HEK293 (cell line): ENCODE measurements at regions not wholly inside any gene's neighbourhood (a gene's known extent, or its start where the extent isn't known, plus 50 kb on each side); places are given as distances from the start of the nearest gene placed in this dataset.

ENCODE experiments used
- CTCF ChIA-PET: fragments of 350-600 bp; formaldehyde crosslinking; extraction: SDS; loops from one replicate; lab custom pipeline; 2021; ENCODE audit warnings: antibody characterized with exemption; lab: Yijun Ruan, JAX
- POLR2A ChIA-PET: fragments of 300-600 bp; formaldehyde crosslinking; extraction: SDS; loops from one replicate; lab custom pipeline; 2020; ENCODE audit warnings: antibody characterized with exemption, inconsistent platforms; lab: Yijun Ruan, JAX
- H3K27ac ChIP-seq: fragments of 200-500 bp; sonication (Bioruptor generic); 2 replicates; pipeline ENCODE4 v1.5.1; 2014; ENCODE audit warnings: low read depth, low read length, control low read depth, inconsistent platforms; ENCODE audit errors: extremely low read depth
- H3K36me3 ChIP-seq, 2 experiments: fragments of 200-500 bp in 1 of 2; sonication (Bioruptor generic) in 1 of 2; 1 replicate in 1 of 2; 2 replicates in 1 of 2; pipeline ENCODE4 v1.5.1; 2014 to 2017; ENCODE audit warnings: inconsistent platforms in 2 of 2, low read length in 2 of 2; ENCODE audit not compliant: control insufficient read depth in 2 of 2, insufficient read depth in 1 of 2
- H3K4me1 ChIP-seq: fragments of 200-500 bp; sonication (Bioruptor generic); 2 replicates; pipeline ENCODE4 v1.5.1; 2014; ENCODE audit warnings: mild to moderate bottlenecking, low read length, inconsistent platforms; ENCODE audit not compliant: control insufficient read depth, insufficient read depth
- H3K4me3 ChIP-seq: 2 replicates; pipeline ENCODE4 v1.5.1; 2011; ENCODE audit warnings: low read depth, mild to moderate bottlenecking, control low read depth, low read length, moderate library complexity
- H3K9me3 ChIP-seq: fragments of 200-500 bp; sonication (Bioruptor generic); 2 replicates; pipeline ENCODE4 v1.5.1; 2014; ENCODE audit warnings: low read depth, low read length, inconsistent platforms; ENCODE audit not compliant: control insufficient read depth, insufficient read depth
- OSR2 ChIP-seq: fragments of 450-650 bp; formaldehyde crosslinking; IDR thresholded peaks from 2 replicates; pipeline ENCODE4 v1.5.1; 2016; ENCODE audit warnings: missing biosample characterization, missing genetic modification characterization
- PRDM2 ChIP-seq: fragments of 450-650 bp; formaldehyde crosslinking; IDR thresholded peaks from 2 replicates; pipeline ENCODE4 v1.5.1; 2016; ENCODE audit warnings: missing biosample characterization, missing genetic modification characterization, borderline replicate concordance
- ZBTB1 ChIP-seq: fragments of 450-650 bp; formaldehyde crosslinking; IDR thresholded peaks from 2 replicates; pipeline ENCODE4 v1.5.1; 2016; ENCODE audit warnings: missing biosample characterization, missing genetic modification characterization
- ZFP69B ChIP-seq: fragments of 450-650 bp; formaldehyde crosslinking; IDR thresholded peaks from 2 replicates; pipeline ENCODE4 v1.5.1; 2016; ENCODE audit warnings: missing biosample characterization, missing genetic modification characterization
- ZNF121 ChIP-seq: fragments of 450-650 bp; formaldehyde crosslinking; IDR thresholded peaks from 2 replicates; pipeline ENCODE4 v1.5.1; 2016; ENCODE audit warnings: missing biosample characterization, missing genetic modification characterization
- ZNF140 ChIP-seq: fragments of 450-650 bp; formaldehyde crosslinking; IDR thresholded peaks from 2 replicates; pipeline ENCODE4 v1.5.1; 2016; ENCODE audit warnings: missing biosample characterization, missing genetic modification characterization
- ZNF18 ChIP-seq: fragments of 450-650 bp; formaldehyde crosslinking; IDR thresholded peaks from 2 replicates; pipeline ENCODE4 v1.5.1; 2016; ENCODE audit warnings: missing biosample characterization, missing genetic modification characterization
- ZNF239 ChIP-seq: fragments of 450-650 bp; formaldehyde crosslinking; IDR thresholded peaks from 2 replicates; pipeline ENCODE4 v1.5.1; 2016; ENCODE audit warnings: missing biosample characterization, missing genetic modification characterization
- ZNF26 ChIP-seq: fragments of 450-650 bp; formaldehyde crosslinking; IDR thresholded peaks from 2 replicates; pipeline ENCODE4 v1.5.1; 2016; ENCODE audit warnings: missing biosample characterization, missing genetic modification characterization
- ZNF366 ChIP-seq: fragments of 450-650 bp; formaldehyde crosslinking; conservative IDR thresholded peaks from 2 replicates; pipeline ENCODE4 v1.5.1; 2016; ENCODE audit warnings: missing biosample characterization, missing genetic modification characterization
- ZNF544 ChIP-seq: fragments of 450-650 bp; formaldehyde crosslinking; IDR thresholded peaks from 2 replicates; pipeline ENCODE4 v1.5.0; 2017; ENCODE audit warnings: missing biosample characterization, missing genetic modification characterization
- ZNF692 ChIP-seq: fragments of 450-650 bp; formaldehyde crosslinking; IDR thresholded peaks from 2 replicates; pipeline ENCODE4 v1.5.1; 2016; ENCODE audit warnings: missing biosample characterization, missing genetic modification characterization
- ZNF768 ChIP-seq: fragments of 450-650 bp; formaldehyde crosslinking; IDR thresholded peaks from 2 replicates; pipeline ENCODE4 v1.5.1; 2018; ENCODE audit warnings: missing biosample characterization, mild to moderate bottlenecking, missing genetic modification characterization
- ZNF785 ChIP-seq: fragments of 450-650 bp; formaldehyde crosslinking; IDR thresholded peaks from 2 replicates; pipeline ENCODE4 v1.5.1; 2016; ENCODE audit warnings: missing biosample characterization, missing genetic modification characterization
- ZNF843 ChIP-seq: fragments of 450-650 bp; formaldehyde crosslinking; IDR thresholded peaks from 2 replicates; pipeline ENCODE4 v1.5.1; 2016; ENCODE audit warnings: missing biosample characterization, missing genetic modification characterization
- TF ChIP-seq, protein P1 (sequence below): fragments of 450-650 bp; formaldehyde crosslinking; IDR thresholded peaks from 2 replicates; pipeline ENCODE4 v1.5.1; 2016; ENCODE audit warnings: missing biosample characterization, missing genetic modification characterization
- TF ChIP-seq, protein P2 (sequence below): fragments of 450-650 bp; formaldehyde crosslinking; IDR thresholded peaks from 2 replicates; pipeline ENCODE4 v1.5.1; 2016; ENCODE audit warnings: missing biosample characterization, missing genetic modification characterization, borderline replicate concordance

DNA sequence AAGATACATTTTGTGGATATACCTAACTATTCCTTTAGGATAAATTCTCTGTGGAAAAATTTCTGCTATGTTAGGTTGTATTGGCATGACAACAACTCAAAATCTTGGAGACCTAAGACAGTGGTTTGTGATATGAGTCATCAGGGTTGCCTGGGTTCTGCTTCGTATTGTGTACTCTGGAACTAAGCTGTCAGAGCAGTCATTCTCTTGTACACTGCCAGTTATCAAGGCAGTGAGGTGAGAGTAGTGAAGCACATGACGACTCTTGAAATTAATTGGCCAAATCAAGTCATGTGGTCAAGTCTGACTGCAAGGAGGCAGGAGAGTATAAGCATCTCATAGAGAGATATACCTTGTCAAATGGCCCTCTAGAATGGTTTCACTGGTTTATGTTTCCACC lies 104.4 kb downstream of the FANCF start:
- ChIA-PET CTCF (no interaction called here), POLR2A (no interaction called here)
- no peak for TF ChIP-seq ZNF239 (tag by site-specific recombination)
- TF ChIP-seq, protein P1, sequence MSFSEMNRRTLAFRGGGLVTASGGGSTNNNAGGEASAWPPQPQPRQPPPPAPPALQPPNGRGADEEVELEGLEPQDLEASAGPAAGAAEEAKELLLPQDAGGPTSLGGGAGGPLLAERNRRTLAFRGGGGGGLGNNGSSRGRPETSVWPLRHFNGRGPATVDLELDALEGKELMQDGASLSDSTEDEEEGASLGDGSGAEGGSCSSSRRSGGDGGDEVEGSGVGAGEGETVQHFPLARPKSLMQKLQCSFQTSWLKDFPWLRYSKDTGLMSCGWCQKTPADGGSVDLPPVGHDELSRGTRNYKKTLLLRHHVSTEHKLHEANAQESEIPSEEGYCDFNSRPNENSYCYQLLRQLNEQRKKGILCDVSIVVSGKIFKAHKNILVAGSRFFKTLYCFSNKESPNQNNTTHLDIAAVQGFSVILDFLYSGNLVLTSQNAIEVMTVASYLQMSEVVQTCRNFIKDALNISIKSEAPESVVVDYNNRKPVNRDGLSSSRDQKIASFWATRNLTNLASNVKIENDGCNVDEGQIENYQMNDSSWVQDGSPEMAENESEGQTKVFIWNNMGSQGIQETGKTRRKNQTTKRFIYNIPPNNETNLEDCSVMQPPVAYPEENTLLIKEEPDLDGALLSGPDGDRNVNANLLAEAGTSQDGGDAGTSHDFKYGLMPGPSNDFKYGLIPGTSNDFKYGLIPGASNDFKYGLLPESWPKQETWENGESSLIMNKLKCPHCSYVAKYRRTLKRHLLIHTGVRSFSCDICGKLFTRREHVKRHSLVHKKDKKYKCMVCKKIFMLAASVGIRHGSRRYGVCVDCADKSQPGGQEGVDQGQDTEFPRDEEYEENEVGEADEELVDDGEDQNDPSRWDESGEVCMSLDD, result no peak
- no peak for TF ChIP-seq ZNF26
- TF ChIP-seq ZNF692 (tag by site-specific recombination), result no peak
- no peak for TF ChIP-seq ZNF768 (tag by site-specific recombination)
- TF ChIP-seq, protein P2, sequence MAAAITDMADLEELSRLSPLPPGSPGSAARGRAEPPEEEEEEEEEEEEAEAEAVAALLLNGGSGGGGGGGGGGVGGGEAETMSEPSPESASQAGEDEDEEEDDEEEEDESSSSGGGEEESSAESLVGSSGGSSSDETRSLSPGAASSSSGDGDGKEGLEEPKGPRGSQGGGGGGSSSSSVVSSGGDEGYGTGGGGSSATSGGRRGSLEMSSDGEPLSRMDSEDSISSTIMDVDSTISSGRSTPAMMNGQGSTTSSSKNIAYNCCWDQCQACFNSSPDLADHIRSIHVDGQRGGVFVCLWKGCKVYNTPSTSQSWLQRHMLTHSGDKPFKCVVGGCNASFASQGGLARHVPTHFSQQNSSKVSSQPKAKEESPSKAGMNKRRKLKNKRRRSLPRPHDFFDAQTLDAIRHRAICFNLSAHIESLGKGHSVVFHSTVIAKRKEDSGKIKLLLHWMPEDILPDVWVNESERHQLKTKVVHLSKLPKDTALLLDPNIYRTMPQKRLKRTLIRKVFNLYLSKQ (tag by site-specific recombination), result no peak
- TF ChIP-seq PRDM2 (tag by site-specific recombination), result no peak
- no peak for TF ChIP-seq ZNF544
- TF ChIP-seq ZNF366 (tag by site-specific recombination), result no peak
- TF ChIP-seq ZNF140 (tag by site-specific recombination), result no peak
- TF ChIP-seq ZNF785, result no peak
- no peak for TF ChIP-seq ZNF121 (tag by site-specific recombination)
- TF ChIP-seq OSR2 (tag by site-specific recombination), result no peak
- no peak for TF ChIP-seq ZNF843 (tag by site-specific recombination)
- TF ChIP-seq ZFP69B (tag by site-specific recombination), result no peak
- TF ChIP-seq ZNF18 (tag by site-specific recombination), result no peak
- no peak for TF ChIP-seq ZBTB1 (tag by site-specific recombination)
- no peak overlapping the region for H3K4me3 ChIP-seq
- no peaks in the 10 kb centered on the region for H3K9me3 ChIP-seq
- no peak overlapping the region for H3K27ac ChIP-seq
- no peaks in the 10 kb centered on the region for H3K4me1 ChIP-seq
- H3K36me3 ChIP-seq, result no peaks in the 10 kb centered on the region
